Fibroblast of mammary gland (primary cell): ENCODE measurements at regions not wholly inside any gene's neighbourhood (a gene's known extent, or its start where the extent isn't known, plus 50 kb on each side); places are given as distances from the start of the nearest gene placed in this dataset.

Experiments
- DNase-seq: peaks from one replicate; pipeline ENCODE4 v3.0.0-alpha.2; 2010; ENCODE audit warnings: low read depth
- H3K4me3 ChIP-seq: 2 replicates; pipeline ENCODE4 v1.5.1; 2011; ENCODE audit warnings: low read depth, mild to moderate bottlenecking, low read length, moderate library complexity; ENCODE audit not compliant: control insufficient read depth
- CTCF ChIP-seq: conservative IDR thresholded peaks from 2 replicates; pipeline ENCODE4 v1.5.1; 2011; ENCODE audit warnings: low read depth, low read length, inconsistent platforms; ENCODE audit not compliant: control insufficient read depth, insufficient read depth

- TF ChIP-seq CTCF, result no peak
- no peak overlapping the region for H3K4me3 ChIP-seq
- DNase-seq, result peak; percentile 36
Observed at GRCh38 chr2:196372811-196373664, 201.7 kb upstream of the STK17B start.

DNA sequence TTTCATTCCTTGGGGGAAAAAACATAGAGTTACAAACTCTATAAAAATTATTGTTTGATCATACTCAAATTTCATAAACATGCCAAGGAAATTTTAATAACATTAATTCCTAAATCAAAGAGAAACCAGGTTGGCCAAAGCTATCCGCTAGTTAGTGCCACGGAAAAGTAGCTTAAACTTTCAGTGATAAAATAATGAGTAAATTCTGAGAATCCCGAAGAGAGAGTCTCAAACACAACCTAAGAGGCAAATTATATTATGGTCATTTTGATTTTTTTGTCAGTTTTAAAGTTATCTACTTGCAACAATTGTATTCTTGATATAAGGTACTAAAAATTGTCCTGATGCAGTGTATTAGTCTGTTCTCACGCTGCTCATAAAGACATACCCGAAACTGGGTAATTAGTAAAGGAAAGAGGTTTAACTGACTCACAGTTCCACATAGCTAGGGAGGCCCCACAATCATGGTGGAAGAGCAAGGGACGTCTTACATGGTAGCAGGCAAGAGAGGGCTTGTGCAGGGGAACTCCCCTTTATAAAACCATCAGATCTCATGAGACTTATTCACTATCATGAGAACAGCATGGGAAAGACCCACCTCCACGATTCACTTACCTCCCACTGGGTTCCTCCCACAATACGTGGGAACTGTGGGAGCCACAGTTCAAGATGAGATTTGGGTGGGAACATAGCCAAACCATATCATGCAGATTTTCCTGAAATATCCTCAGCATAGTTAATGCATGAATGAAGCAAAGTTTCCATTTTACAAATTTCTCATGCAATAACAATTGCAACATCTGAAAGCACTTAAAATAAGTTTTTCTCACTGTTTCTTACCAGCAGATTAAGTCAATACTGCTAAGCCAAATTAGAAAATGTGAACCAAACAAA lies 205.9 kb upstream of the STK17B start:
- peak; percentile 41 for DNase-seq
- TF ChIP-seq CTCF, result no peak
- H3K4me3 ChIP-seq, result no peak overlapping the region

- H3K4me3 ChIP-seq, result no peak overlapping the region
- TF ChIP-seq CTCF, result no peak
- DNase-seq, result no peak
Observed at GRCh38 chr2:196379600-196379999, 208.2 kb upstream of the STK17B start.

GRCh38 chr2:196380098-196380497 lies 208.7 kb upstream of the STK17B start:
- no peak for DNase-seq
- no peak overlapping the region for H3K4me3 ChIP-seq
- no peak for TF ChIP-seq CTCF

DNA sequence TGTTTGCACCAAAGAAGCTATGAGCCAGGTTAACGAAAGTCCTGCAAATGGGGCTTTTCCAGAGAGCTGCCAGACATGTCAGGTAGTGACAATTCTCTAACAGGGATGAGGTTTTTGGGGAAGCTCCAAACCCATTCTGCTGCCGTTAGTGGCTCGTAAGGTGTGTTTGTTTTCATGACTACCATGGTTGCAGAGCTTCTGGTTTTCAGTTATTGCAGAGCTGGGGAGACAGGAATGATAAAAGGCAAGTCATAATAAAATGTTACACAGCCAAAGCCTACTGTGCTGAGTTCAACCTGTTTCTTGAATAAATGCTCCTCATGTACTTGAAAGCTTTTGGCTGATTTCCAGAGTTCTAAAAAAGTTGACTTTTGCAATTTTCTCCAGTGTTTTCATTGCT lies 209.2 kb upstream of the STK17B start:
- no peak overlapping the region for H3K4me3 ChIP-seq
- DNase-seq, result no peak
- TF ChIP-seq CTCF, result no peak

GRCh38 chr2:196381464-196381863 lies 210.1 kb upstream of the STK17B start:
- TF ChIP-seq CTCF, result no peak
- H3K4me3 ChIP-seq, result no peak overlapping the region
- DNase-seq, result no peak
